IPS-18c (cell line): ENCODE measurements at regions not wholly inside any gene's neighbourhood (a gene's known extent, or its start where the extent isn't known, plus 50 kb on each side); places are given as distances from the start of the nearest gene placed in this dataset.
A peak's percentile ranks its signal among the peaks of the same experiment; 100 is the strongest.
"Not testable (repeated sequence)": the region's sequence is repeated elsewhere in the genome, so short reads cannot be mapped to it uniquely, and the experiment has no call there.

Experiments
- H3K4me3 ChIP-seq: 2 replicates; pipeline ENCODE4 v1.7.0; 2013; ENCODE audit warnings: low read depth, mild to moderate bottlenecking, low read length, moderate library complexity; ENCODE audit not compliant: insufficient read depth
- H3K9me3 ChIP-seq: one replicate; pipeline ENCODE4 v1.6.1; 2013; ENCODE audit warnings: mild to moderate bottlenecking, low read length, moderate library complexity; ENCODE audit not compliant: control insufficient read depth, insufficient read depth

GRCh38 chrX:10469-11458 lies 270.4 kb upstream of the PLCXD1 start:
- H3K4me3 ChIP-seq, H3K9me3 ChIP-seq: not testable (repeated sequence)

GRCh38 chrX:13821-14443 lies 267.2 kb upstream of the PLCXD1 start:
- H3K4me3 ChIP-seq, result not testable (repeated sequence)

DNA sequence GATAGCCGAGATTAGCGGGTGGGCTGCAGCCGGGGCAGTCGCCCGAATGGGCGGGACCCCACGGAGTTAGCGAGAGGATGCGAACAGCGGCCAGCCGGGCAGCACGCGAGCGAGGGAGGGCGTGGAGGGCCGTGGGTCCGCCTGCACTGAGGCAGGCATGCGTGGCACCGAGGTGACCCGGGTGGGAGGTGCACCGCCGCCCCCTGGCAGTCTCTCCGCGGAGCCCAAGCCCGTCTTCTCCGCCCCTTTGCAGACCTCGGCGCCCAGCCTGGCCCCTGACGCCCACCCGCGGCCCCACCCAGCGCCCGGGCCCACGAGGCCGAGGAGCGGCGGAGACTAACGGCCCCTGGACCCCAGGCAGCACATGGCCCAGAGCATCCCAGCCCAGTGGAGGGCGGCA lies 266.7 kb upstream of the PLCXD1 start:
- not testable (repeated sequence) for H3K9me3 ChIP-seq, H3K4me3 ChIP-seq

More at GRCh38 chrX:13821-14443, 267.2 kb upstream of the PLCXD1 start:
- H3K9me3 ChIP-seq, result not testable (repeated sequence)

- not testable (repeated sequence) for H3K9me3 ChIP-seq, H3K4me3 ChIP-seq
These were observed 262.3 kb upstream of the PLCXD1 start for GRCh38 chrX:18768-19454.

DNA sequence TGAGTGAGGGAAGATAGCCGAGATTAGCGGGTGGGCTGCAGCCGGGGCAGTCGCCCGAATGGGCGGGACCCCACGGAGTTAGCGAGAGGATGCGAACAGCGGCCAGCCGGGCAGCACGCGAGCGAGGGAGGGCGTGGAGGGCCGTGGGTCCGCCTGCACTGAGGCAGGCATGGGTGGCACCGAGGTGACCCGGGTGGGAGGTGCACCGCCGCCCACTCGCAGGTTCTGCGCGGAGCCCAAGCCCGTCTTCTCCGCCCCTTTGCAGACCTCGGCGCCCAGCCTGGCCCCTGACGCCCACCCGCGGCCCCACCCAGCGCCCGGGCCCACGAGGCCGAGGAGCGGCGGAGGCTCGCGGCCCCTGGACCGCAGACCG lies 261.7 kb upstream of the PLCXD1 start:
- H3K9me3 ChIP-seq, H3K4me3 ChIP-seq: not testable (repeated sequence)

DNA sequence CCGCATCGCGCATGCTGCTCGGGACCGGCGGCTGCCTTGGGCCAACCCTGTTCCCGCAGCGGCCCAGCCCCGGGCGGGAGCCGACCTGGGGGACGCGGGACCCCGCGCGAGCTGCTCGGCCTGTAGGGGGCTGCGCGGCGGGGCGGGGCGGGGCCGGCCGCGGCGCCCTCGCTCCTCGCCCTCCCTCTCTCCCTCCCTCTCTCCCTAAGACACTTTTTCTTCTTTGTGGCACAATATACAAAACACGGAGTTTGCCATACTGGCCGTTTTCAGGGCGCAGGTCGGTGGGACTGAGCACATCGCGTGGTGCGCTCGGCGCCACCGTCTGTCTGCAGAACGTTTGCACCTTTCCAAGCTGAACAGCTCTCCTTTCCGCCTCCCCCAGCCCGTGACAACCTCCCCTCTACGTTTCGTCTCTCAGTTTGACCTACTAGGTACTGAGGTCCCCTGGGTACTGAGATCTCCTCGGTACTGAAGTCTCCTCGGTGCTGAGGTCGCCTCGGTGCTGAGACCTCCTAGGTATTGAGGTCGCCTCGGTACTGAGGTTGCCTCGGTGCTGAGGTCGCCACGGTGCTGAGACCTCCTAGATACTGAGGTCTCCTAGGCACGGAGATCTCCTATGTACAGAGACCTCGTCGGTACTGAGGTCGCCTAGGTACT lies 261.1 kb upstream of the PLCXD1 start:
- Histone ChIP-seq H3K9me3 (no peaks in the 10 kb centered on the region), H3K4me3 (peak overlapping the region; percentile 9; the same call in 1 of the 2 replicates)

DNA sequence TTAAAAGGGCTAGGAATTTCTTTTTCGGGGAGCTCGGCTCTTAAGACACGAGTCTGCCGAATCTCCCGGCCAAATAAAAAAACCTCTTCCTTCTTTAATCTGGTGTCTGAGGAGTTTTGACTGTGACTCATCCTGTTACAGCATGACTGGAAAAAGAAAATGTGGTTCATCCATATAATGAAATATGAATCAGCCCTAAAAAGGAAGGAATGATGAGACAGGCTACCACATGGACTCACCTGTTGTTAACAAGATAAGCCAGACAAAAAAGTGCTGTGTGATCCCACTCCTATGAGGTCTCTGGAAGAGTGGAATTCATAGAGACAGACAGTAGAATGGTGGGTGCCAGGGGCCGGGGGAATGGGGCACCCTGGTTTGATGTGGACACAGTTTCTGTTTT lies 257.0 kb upstream of the PLCXD1 start:
- H3K9me3 ChIP-seq, result not testable (repeated sequence)

More for the DNA sequence above, 257.0 kb upstream of the PLCXD1 start:
- not testable (repeated sequence) for H3K4me3 ChIP-seq
